ENCODE measurements at regions not wholly inside any gene's neighbourhood (a gene's known extent, or its start where the extent isn't known, plus 50 kb on each side); places are given as distances from the start of the nearest gene placed in this dataset.

DNA sequence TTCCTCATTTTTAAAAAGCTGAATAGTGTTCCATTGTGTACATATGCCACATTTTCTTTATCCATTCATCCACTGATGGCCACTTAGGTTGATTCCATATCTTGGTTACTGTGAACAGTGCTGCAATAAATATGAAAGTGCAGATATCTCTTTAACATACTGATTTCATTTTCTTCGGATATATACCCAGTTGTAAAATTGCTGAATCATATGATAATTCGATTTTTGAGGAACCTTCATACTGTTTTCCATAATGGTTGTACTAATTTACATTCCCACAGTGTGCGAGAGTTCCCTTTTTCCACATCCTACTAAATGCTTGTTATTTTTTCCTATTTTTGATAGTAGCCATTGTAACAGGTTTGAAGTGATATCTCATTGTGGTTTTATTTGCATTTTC lies 263.2 kb downstream of the STK31 start:
- Histone ChIP-seq H3K9me1 (ENCODE audit: control insufficient read depth, extremely low read depth, insufficient read depth, low read length) (no peaks in the 10 kb centered on the region), H3K9me3 (ENCODE audit: control insufficient read depth, low read depth, low read length) (no peaks in the 10 kb centered on the region), H3K4me2 (ENCODE audit: control insufficient read depth, extremely low read depth, insufficient read depth, low read depth, low read length) (no peak overlapping the region), H3K27me3 (ENCODE audit: control insufficient read depth, extremely low read depth, insufficient read depth, low read length) (no peaks in the 10 kb centered on the region), H3K4me1 (ENCODE audit: control insufficient read depth, extremely low read depth, insufficient read depth, low read length) (peaks cover under 1% of the 10 kb centered on the region), H3K79me2 (ENCODE audit: control insufficient read depth, insufficient read depth, low read length) (no peaks in the 10 kb centered on the region), H3K9ac (ENCODE audit: control insufficient read depth, extremely low read depth, insufficient read depth, low read length) (no peak overlapping the region), H3K4me3 (ENCODE audit: control insufficient read depth in 2 of 3, extremely low read depth in 1 of 3, insufficient read depth in 2 of 3, low read depth in 1 of 3, low read length in 3 of 3) (no peak overlapping the region), H3K27ac (ENCODE audit: control insufficient read depth, insufficient read depth, low read length) (no peak overlapping the region), H3K36me3 (ENCODE audit: control insufficient read depth in 2 of 2, extremely low read depth in 1 of 2, insufficient read depth in 2 of 2, low read length in 2 of 2) (no peaks in the 10 kb centered on the region), H2AFZ (ENCODE audit: control insufficient read depth, low read length) (no peak overlapping the region), H4K20me1 (ENCODE audit: control insufficient read depth, extremely low read depth, insufficient read depth, low read length) (no peaks in the 10 kb centered on the region)
- FAIRE-seq (no peak), DNase-seq (ENCODE audit: low read depth, low spot score) (no peak)
- dilution Hi-C loops (cut with MboI; ENCODE audit: extremely low pct_ligation_motif_present, low sequenced_read_pairs): no loop called here
- no peak for TF ChIP-seq EZH2 (IDR thresholded peaks at IDR 0.05; ENCODE audit: low read length)
- TF ChIP-seq, protein P1, sequence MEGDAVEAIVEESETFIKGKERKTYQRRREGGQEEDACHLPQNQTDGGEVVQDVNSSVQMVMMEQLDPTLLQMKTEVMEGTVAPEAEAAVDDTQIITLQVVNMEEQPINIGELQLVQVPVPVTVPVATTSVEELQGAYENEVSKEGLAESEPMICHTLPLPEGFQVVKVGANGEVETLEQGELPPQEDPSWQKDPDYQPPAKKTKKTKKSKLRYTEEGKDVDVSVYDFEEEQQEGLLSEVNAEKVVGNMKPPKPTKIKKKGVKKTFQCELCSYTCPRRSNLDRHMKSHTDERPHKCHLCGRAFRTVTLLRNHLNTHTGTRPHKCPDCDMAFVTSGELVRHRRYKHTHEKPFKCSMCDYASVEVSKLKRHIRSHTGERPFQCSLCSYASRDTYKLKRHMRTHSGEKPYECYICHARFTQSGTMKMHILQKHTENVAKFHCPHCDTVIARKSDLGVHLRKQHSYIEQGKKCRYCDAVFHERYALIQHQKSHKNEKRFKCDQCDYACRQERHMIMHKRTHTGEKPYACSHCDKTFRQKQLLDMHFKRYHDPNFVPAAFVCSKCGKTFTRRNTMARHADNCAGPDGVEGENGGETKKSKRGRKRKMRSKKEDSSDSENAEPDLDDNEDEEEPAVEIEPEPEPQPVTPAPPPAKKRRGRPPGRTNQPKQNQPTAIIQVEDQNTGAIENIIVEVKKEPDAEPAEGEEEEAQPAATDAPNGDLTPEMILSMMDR (optimal IDR thresholded peaks at IDR 0.05 in 1 of 3, IDR thresholded peaks at IDR 0.05 in 1 of 3, conservative IDR thresholded peaks at IDR 0.05 in 1 of 3; ENCODE audit: extremely low read depth in 1 of 3, insufficient read depth in 2 of 3, low read length in 3 of 3): no peak

DNA sequence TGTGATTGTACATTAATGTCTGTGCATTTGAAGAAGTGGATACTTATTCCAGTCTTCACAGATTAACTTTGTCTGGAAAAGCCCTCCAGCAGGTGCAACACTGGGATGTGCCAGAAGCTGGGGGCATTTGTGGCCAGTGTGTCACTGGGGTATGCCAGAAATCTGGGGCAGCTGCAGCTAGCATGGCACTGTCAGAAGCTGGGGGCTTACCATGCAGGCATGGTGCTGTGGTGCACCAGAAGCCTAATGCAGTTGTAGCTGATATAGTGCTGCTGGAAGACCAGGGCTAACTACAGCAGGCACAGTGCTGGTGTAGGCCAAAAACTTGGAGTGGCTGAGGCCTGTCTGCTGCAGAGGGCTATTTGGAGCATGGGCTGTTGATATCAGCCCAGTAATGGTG lies 270.1 kb downstream of the STK31 start:
- Histone ChIP-seq H2AFZ (ENCODE audit: control insufficient read depth, low read length) (no peak overlapping the region), H3K4me1 (ENCODE audit: control insufficient read depth, extremely low read depth, insufficient read depth, low read length) (no peaks in the 10 kb centered on the region), H3K27me3 (ENCODE audit: control insufficient read depth, extremely low read depth, insufficient read depth, low read length) (no peaks in the 10 kb centered on the region), H3K36me3 (ENCODE audit: control insufficient read depth in 2 of 2, extremely low read depth in 1 of 2, insufficient read depth in 2 of 2, low read length in 2 of 2) (no peaks in the 10 kb centered on the region), H3K27ac (ENCODE audit: control insufficient read depth, insufficient read depth, low read length) (no peak overlapping the region), H3K79me2 (ENCODE audit: control insufficient read depth, insufficient read depth, low read length) (no peaks in the 10 kb centered on the region), H3K9me3 (ENCODE audit: control insufficient read depth, low read depth, low read length) (no peaks in the 10 kb centered on the region), H3K9me1 (ENCODE audit: control insufficient read depth, extremely low read depth, insufficient read depth, low read length) (no peaks in the 10 kb centered on the region), H4K20me1 (ENCODE audit: control insufficient read depth, extremely low read depth, insufficient read depth, low read length) (no peaks in the 10 kb centered on the region), H3K9ac (ENCODE audit: control insufficient read depth, extremely low read depth, insufficient read depth, low read length) (no peak overlapping the region), H3K4me2 (ENCODE audit: control insufficient read depth, extremely low read depth, insufficient read depth, low read depth, low read length) (no peak overlapping the region), H3K4me3 (ENCODE audit: control insufficient read depth in 2 of 3, extremely low read depth in 1 of 3, insufficient read depth in 2 of 3, low read depth in 1 of 3, low read length in 3 of 3) (no peak overlapping the region)
- FAIRE-seq: no peak
- TF ChIP-seq, protein P1 (optimal IDR thresholded peaks at IDR 0.05 in 1 of 3, IDR thresholded peaks at IDR 0.05 in 1 of 3, conservative IDR thresholded peaks at IDR 0.05 in 1 of 3; ENCODE audit: extremely low read depth in 1 of 3, insufficient read depth in 2 of 3, low read length in 3 of 3): no peak
- no peak for TF ChIP-seq EZH2 (IDR thresholded peaks at IDR 0.05; ENCODE audit: low read length)
- no peak for DNase-seq (ENCODE audit: low read depth, low spot score)
- dilution Hi-C loops (cut with MboI; ENCODE audit: extremely low pct_ligation_motif_present, low sequenced_read_pairs): no loop called here
